Thyroid gland (tissue), 4 donors: ENCODE measurements at regions not wholly inside any gene's neighbourhood (a gene's known extent, or its start where the extent isn't known, plus 50 kb on each side); places are given as distances from the start of the nearest gene placed in this dataset.

Experiments used
- POLR2A ChIP-seq, 2 donors: fragments of 450-650 bp; IDR thresholded peaks; one replicate each; pipeline ENCODE4 v1.6.1; 2017; ENCODE audit warnings: antibody characterized with exemption in 2 of 2, mild to moderate bottlenecking in 2 of 2, moderate library complexity in 1 of 2
- TF ChIP-seq, protein P1 (sequence below), 6 experiments: fragments of 200-600 bp in 3 of 6; fragments of 450-650 bp in 3 of 6; sonication (generic) in 3 of 6; IDR thresholded peaks; one replicate each; pipeline ENCODE4 v1.5.1; 2016 to 2019; ENCODE audit warnings: antibody characterized with exemption in 6 of 6, mild to moderate bottlenecking in 2 of 6, inconsistent platforms in 1 of 6, moderate library complexity in 1 of 6

DNA sequence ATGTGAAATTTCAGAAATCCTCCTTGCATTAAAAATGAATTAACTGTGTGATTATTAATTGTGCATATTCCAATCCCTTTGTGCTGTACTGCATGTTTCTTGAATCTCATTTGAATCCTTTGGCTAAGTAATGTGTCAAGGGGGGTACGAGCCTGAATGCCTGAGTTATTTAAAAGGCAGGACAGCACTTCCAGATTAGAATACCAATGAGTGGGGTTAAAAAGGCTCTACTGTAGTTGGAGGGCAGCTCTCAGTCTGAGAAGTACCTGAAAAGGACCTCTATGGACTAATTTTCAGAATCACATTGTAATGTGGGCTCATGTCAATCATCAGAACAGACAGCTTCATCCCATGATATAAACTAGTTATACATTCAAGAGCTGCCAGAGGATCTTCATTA, 423.0 kb downstream of the GRB14 start:
- TF ChIP-seq POLR2A (IDR thresholded peaks at IDR 0.05), result no peak
- TF ChIP-seq, protein P1, sequence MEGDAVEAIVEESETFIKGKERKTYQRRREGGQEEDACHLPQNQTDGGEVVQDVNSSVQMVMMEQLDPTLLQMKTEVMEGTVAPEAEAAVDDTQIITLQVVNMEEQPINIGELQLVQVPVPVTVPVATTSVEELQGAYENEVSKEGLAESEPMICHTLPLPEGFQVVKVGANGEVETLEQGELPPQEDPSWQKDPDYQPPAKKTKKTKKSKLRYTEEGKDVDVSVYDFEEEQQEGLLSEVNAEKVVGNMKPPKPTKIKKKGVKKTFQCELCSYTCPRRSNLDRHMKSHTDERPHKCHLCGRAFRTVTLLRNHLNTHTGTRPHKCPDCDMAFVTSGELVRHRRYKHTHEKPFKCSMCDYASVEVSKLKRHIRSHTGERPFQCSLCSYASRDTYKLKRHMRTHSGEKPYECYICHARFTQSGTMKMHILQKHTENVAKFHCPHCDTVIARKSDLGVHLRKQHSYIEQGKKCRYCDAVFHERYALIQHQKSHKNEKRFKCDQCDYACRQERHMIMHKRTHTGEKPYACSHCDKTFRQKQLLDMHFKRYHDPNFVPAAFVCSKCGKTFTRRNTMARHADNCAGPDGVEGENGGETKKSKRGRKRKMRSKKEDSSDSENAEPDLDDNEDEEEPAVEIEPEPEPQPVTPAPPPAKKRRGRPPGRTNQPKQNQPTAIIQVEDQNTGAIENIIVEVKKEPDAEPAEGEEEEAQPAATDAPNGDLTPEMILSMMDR (IDR thresholded peaks at IDR 0.05), result no peak
